DND-41 (cell line): ENCODE measurements at regions not wholly inside any gene's neighbourhood (a gene's known extent, or its start where the extent isn't known, plus 50 kb on each side); places are given as distances from the start of the nearest gene placed in this dataset.

ENCODE experiments used
- ATAC-seq: fragments of 200-7000 bp; cut with Tn5 transposase; 3 replicates; pipeline ENCODE4 v1.9.1; 2021; ENCODE audit warnings: low read depth; ENCODE audit not compliant: insufficient read depth
- DNase-seq: peaks from one replicate; pipeline ENCODE4 v3.0.0-alpha.2; 2020
- H2AFZ ChIP-seq: 2 replicates; pipeline ENCODE4 v1.6.0; 2012; ENCODE audit warnings: low read depth, low read length
- H3K27ac ChIP-seq: 2 replicates; pipeline ENCODE4 v1.5.1; 2012; ENCODE audit warnings: low read length, inconsistent platforms
- H3K27me3 ChIP-seq: fragments of 200-600 bp; sonication (generic); 2 replicates; pipeline ENCODE4 v1.6.0; 2012; ENCODE audit warnings: low read length, mild to moderate bottlenecking, inconsistent platforms; ENCODE audit not compliant: insufficient read depth, poor library complexity
- H3K36me3 ChIP-seq: 2 replicates; pipeline ENCODE4 v1.5.1; 2012; ENCODE audit warnings: low read length, inconsistent platforms; ENCODE audit not compliant: insufficient read depth
- H3K4me1 ChIP-seq: 2 replicates; pipeline ENCODE4 v1.5.1; 2012; ENCODE audit warnings: mild to moderate bottlenecking, low read length; ENCODE audit not compliant: insufficient read depth
- H3K4me2 ChIP-seq: 2 replicates; pipeline ENCODE4 v1.6.0; 2012; ENCODE audit warnings: mild to moderate bottlenecking, moderate library complexity, low read length, inconsistent platforms; ENCODE audit not compliant: insufficient read depth
- H3K4me3 ChIP-seq, 2 experiments: fragments of 200-600 bp in 1 of 2; shearing (Covaris generic) in 1 of 2; 2 replicates each; pipeline ENCODE4 v1.5.1; 2012 to 2016; ENCODE audit warnings: inconsistent platforms in 2 of 2, low read length in 2 of 2, mild to moderate bottlenecking in 2 of 2, low read depth in 1 of 2, moderate library complexity in 1 of 2
- H3K79me2 ChIP-seq: 2 replicates; pipeline ENCODE4 v1.6.0; 2012; ENCODE audit warnings: low read length, inconsistent platforms; ENCODE audit not compliant: insufficient read depth
- H3K9ac ChIP-seq: 2 replicates; pipeline ENCODE4 v1.6.0; 2012; ENCODE audit warnings: low read depth, mild to moderate bottlenecking, inconsistent platforms, low read length, moderate library complexity
- H3K9me3 ChIP-seq: 2 replicates; pipeline ENCODE4 v1.5.1; 2012; ENCODE audit warnings: low read length, moderate library complexity, mild to moderate bottlenecking, inconsistent platforms; ENCODE audit not compliant: insufficient read depth, severe bottlenecking
- H4K20me1 ChIP-seq: 2 replicates; pipeline ENCODE4 v1.6.0; 2012; ENCODE audit warnings: low read length; ENCODE audit not compliant: insufficient read depth
- EZH2 ChIP-seq: IDR thresholded peaks from 3 replicates; pipeline ENCODE4 v1.6.1; 2012; ENCODE audit warnings: borderline replicate concordance, low read depth, mild to moderate bottlenecking, moderate library complexity, low read length, inconsistent platforms; ENCODE audit not compliant: severe bottlenecking
- TF ChIP-seq, protein P1 (sequence below): IDR thresholded peaks from 2 replicates; pipeline ENCODE4 v1.5.1; 2012; ENCODE audit warnings: borderline replicate concordance, low read length, moderate library complexity, mild to moderate bottlenecking; ENCODE audit not compliant: poor library complexity, severe bottlenecking; ENCODE audit errors: extremely low read depth

DNA sequence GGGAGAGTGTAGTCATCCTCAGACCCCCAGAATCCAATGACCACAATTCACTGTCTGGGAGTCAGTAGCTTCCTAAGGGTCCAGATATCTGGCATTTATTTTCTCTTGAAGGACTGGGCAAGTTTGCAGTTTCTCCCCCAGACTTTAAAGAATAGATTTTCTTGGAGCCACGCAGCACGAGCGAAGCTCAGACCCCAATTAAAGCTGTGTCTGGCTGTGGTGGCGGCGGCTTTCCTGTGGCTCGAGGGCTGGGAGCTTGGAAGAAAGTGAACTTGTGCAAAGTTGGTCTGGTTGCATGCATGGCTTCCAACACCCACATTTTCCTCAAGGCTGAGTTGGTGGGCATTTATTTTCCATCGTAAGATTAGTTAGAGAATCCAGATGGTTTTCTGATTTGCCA is 105.0 kb downstream of the ACKR3 start:
- H3K4me1 ChIP-seq = no peaks in the 10 kb centered on the region
- no peak overlapping the region for H3K4me2 ChIP-seq
- no peaks in the 10 kb centered on the region for H3K27me3 ChIP-seq
- H3K36me3 ChIP-seq = no peaks in the 10 kb centered on the region
- no peaks in the 10 kb centered on the region for H4K20me1 ChIP-seq
- H3K79me2 ChIP-seq = no peaks in the 10 kb centered on the region
- H3K27ac ChIP-seq = no peak overlapping the region
- no peak overlapping the region for H3K4me3 ChIP-seq
- H3K9me3 ChIP-seq = no peaks in the 10 kb centered on the region
- H3K9ac ChIP-seq = no peak overlapping the region
- DNase-seq = no peak
- no peak overlapping the region for H2AFZ ChIP-seq
- TF ChIP-seq EZH2 = no peak
- TF ChIP-seq, protein P1, sequence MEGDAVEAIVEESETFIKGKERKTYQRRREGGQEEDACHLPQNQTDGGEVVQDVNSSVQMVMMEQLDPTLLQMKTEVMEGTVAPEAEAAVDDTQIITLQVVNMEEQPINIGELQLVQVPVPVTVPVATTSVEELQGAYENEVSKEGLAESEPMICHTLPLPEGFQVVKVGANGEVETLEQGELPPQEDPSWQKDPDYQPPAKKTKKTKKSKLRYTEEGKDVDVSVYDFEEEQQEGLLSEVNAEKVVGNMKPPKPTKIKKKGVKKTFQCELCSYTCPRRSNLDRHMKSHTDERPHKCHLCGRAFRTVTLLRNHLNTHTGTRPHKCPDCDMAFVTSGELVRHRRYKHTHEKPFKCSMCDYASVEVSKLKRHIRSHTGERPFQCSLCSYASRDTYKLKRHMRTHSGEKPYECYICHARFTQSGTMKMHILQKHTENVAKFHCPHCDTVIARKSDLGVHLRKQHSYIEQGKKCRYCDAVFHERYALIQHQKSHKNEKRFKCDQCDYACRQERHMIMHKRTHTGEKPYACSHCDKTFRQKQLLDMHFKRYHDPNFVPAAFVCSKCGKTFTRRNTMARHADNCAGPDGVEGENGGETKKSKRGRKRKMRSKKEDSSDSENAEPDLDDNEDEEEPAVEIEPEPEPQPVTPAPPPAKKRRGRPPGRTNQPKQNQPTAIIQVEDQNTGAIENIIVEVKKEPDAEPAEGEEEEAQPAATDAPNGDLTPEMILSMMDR = no peak
- ATAC-seq = no peak

DNA sequence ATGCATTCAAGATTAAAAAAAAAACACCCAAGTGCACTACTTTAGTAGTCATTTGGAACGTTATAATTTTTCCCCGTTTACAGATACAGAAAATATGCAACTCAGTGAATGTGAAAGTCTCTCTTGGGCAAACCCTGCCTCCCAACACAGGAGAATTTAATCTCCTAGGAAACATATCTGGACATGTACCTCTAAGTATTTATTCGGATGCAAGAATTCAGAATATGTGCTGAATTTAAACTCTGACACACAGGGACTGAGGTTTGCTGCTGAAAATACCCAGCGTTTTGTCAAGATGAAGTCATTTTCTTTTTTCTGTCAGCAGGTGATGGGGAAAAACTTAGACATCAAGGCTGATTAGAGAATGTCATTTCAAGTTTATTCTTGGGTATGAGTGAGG is 105.4 kb downstream of the ACKR3 start:
- Histone ChIP-seq H2AFZ (no peak overlapping the region), H3K9ac (no peak overlapping the region), H3K4me2 (no peak overlapping the region), H4K20me1 (no peaks in the 10 kb centered on the region), H3K4me3 (no peak overlapping the region), H3K79me2 (no peaks in the 10 kb centered on the region), H3K27me3 (no peaks in the 10 kb centered on the region), H3K9me3 (no peaks in the 10 kb centered on the region), H3K36me3 (no peaks in the 10 kb centered on the region), H3K27ac (no peak overlapping the region), H3K4me1 (no peaks in the 10 kb centered on the region)
- no peak for ATAC-seq
- no peak for TF ChIP-seq EZH2
- TF ChIP-seq, protein P1 = no peak
- no peak for DNase-seq

DNA sequence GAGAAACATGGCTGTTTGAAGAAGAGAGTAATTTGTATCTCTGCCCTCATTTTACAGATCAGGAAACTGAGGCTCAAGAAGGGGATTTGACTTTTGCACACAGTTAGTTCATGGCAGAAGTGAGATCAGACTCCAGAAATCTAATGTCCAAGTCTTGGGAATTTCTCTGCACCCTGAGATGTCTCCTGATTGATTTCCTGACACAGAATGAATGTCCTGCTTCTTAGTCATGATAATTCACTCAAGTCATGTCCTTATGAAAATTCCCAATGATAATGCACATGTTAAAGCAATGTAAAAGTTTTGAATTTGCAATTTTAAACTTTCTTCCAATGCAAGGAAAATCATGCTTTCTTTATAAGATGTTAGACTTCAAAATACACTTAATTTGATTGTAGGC is 105.9 kb downstream of the ACKR3 start:
- H3K4me2 ChIP-seq = no peak overlapping the region
- no peak overlapping the region for H3K9ac ChIP-seq
- no peak overlapping the region for H2AFZ ChIP-seq
- no peaks in the 10 kb centered on the region for H3K79me2 ChIP-seq
- no peaks in the 10 kb centered on the region for H3K27me3 ChIP-seq
- no peak overlapping the region for H3K27ac ChIP-seq
- no peaks in the 10 kb centered on the region for H3K4me1 ChIP-seq
- H3K4me3 ChIP-seq = no peak overlapping the region
- ATAC-seq (no peak), DNase-seq (no peak)
- no peaks in the 10 kb centered on the region for H4K20me1 ChIP-seq
- H3K9me3 ChIP-seq = no peaks in the 10 kb centered on the region
- no peak for TF ChIP-seq EZH2
- TF ChIP-seq, protein P1 = no peak
- no peaks in the 10 kb centered on the region for H3K36me3 ChIP-seq

DNA sequence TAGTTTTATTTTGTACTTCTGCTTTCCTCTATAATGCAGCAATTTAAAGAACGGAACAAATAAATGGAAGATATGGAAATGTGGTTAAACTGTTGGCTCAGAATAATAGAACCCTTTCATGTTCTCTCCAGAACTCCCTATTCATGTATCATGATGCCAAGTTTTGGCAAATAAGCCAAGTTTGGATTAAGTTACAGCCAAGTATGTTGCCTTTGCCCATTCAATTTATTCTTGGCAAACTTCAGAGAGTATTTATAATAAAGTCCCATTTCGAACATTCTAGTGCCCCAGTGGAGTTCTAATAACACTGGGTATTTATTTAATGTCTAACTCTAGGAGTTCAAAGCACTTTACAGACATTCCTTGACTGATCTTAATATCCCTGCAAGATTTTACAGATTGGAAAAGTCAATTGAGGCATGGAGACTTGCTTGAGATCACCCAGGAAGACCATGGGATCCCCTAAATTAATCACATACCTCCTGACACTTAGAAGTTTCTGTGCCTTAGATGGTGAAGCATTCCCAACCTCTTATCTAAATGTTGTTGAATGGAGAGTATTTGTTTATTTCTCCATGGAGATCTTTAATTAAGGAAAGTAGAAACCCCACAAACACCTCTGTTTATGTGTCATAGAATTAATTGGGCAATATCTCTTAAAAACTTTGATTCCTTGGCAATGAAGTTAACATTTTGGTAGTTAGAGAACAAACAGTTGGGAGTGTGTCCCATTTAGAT is 106.7 kb downstream of the ACKR3 start:
- no peak overlapping the region for H2AFZ ChIP-seq
- no peak overlapping the region for H3K4me3 ChIP-seq
- no peaks in the 10 kb centered on the region for H3K9me3 ChIP-seq
- no peaks in the 10 kb centered on the region for H3K27me3 ChIP-seq
- no peaks in the 10 kb centered on the region for H4K20me1 ChIP-seq
- ATAC-seq = no peak
- TF ChIP-seq, protein P1 = no peak
- no peak for TF ChIP-seq EZH2
- no peaks in the 10 kb centered on the region for H3K36me3 ChIP-seq
- H3K4me2 ChIP-seq = no peak overlapping the region
- DNase-seq = no peak
- no peaks in the 10 kb centered on the region for H3K79me2 ChIP-seq
- H3K9ac ChIP-seq = no peak overlapping the region
- H3K4me1 ChIP-seq = no peaks in the 10 kb centered on the region
- H3K27ac ChIP-seq = no peak overlapping the region
